HG03378 (cell line): ENCODE measurements at regions not wholly inside any gene's neighbourhood (a gene's known extent, or its start where the extent isn't known, plus 50 kb on each side); places are given as distances from the start of the nearest gene placed in this dataset.
A peak's percentile ranks its signal among the peaks of the same experiment; 100 is the strongest.
"Not testable (repeated sequence)": the region's sequence is repeated elsewhere in the genome, so short reads cannot be mapped to it uniquely, and the experiment has no call there.

ENCODE experiments used
- ATAC-seq: cut with Tn5 transposase; IDR thresholded peaks from one replicate; pipeline ENCODE4 v1.9.1; 2021; ENCODE audit warnings: mild to moderate bottlenecking, moderate library complexity; ENCODE audit not compliant: unreplicated experiment

- ATAC-seq, result no peak
Measured at GRCh38 chr5:162762119-162762518, 675.3 kb upstream of the CCNG1 start.

GRCh38 chr5:162769019-162769418 lies 668.4 kb upstream of the CCNG1 start:
- no peak for ATAC-seq

- no peak for ATAC-seq
Measured at GRCh38 chr5:162785673-162786072, 651.7 kb upstream of the CCNG1 start.

- ATAC-seq, result no peak
Measured at GRCh38 chr5:162786234-162786633, 651.2 kb upstream of the CCNG1 start.

GRCh38 chr5:162796507-162796906 lies 640.9 kb upstream of the CCNG1 start:
- no peak for ATAC-seq

GRCh38 chr5:162800301-162800700 lies 637.1 kb upstream of the CCNG1 start:
- ATAC-seq, result no peak

GRCh38 chr5:162801235-162801634 lies 636.2 kb upstream of the CCNG1 start:
- ATAC-seq, result no peak

GRCh38 chr5:162806195-162806594 lies 631.2 kb upstream of the CCNG1 start:
- no peak for ATAC-seq

- ATAC-seq, result no peak
Measured at GRCh38 chr5:162811071-162811470, 626.3 kb upstream of the CCNG1 start.

- no peak for ATAC-seq
Measured at GRCh38 chr5:162816816-162817215, 620.6 kb upstream of the CCNG1 start.

- no peak for ATAC-seq
Measured at GRCh38 chr5:162817364-162817763, 620.0 kb upstream of the CCNG1 start.

GRCh38 chr5:162821664-162822063 lies 615.7 kb upstream of the CCNG1 start:
- ATAC-seq, result not testable (repeated sequence)

GRCh38 chr5:162824360-162824759 lies 613.0 kb upstream of the CCNG1 start:
- ATAC-seq, result peak; percentile 91

- no peak for ATAC-seq
Measured at GRCh38 chr5:162837155-162837554, 600.2 kb upstream of the CCNG1 start.

GRCh38 chr5:162842727-162843126 lies 594.7 kb upstream of the CCNG1 start:
- no peak for ATAC-seq

GRCh38 chr5:162852134-162852533 lies 585.3 kb upstream of the CCNG1 start:
- ATAC-seq, result no peak

- ATAC-seq, result no peak
Measured at GRCh38 chr5:162858770-162859169, 578.6 kb upstream of the CCNG1 start.

- ATAC-seq, result no peak
Measured at GRCh38 chr5:162870966-162871365, 566.4 kb upstream of the CCNG1 start.

- no peak for ATAC-seq
Measured at GRCh38 chr5:162882629-162883028, 554.8 kb upstream of the CCNG1 start.

GRCh38 chr5:162886717-162887116 lies 550.7 kb upstream of the CCNG1 start:
- no peak for ATAC-seq

GRCh38 chr5:162888268-162888667 lies 549.1 kb upstream of the CCNG1 start:
- no peak for ATAC-seq

GRCh38 chr5:162911873-162912272 lies 525.5 kb upstream of the CCNG1 start:
- ATAC-seq, result no peak

GRCh38 chr5:162916368-162916767 lies 521.0 kb upstream of the CCNG1 start:
- no peak for ATAC-seq

GRCh38 chr5:162929104-162929503 lies 508.3 kb upstream of the CCNG1 start:
- ATAC-seq, result no peak
